ENCODE measurements at regions not wholly inside any gene's neighbourhood (a gene's known extent, or its start where the extent isn't known, plus 50 kb on each side); places are given as distances from the start of the nearest gene placed in this dataset.
A peak's percentile ranks its signal among the peaks of the same experiment; 100 is the strongest.

DNA sequence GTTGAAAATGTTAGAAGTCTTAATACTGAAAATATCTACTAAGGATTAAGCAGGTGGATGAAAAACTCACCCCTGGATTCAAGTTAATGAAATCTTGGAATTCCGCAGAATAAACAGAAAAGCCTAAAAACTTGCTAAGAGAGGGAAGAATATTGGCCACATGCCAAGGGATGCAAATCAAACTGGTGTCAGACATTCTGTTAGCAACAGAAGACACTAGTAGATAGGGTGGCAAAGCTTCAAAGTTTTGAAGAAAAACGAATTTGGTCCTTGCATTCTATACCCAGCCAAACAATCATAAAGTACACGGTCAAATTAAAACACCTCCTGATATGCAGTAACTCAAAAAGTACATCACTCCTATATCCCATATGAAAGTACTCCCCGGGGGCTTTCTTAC lies 77.1 kb upstream of the ADTRP start:
- no peak for DNase-seq (ENCODE audit: low read depth)
- H3K4me3 ChIP-seq (ENCODE audit: low read length) = no peak overlapping the region
- TF ChIP-seq, protein P1, sequence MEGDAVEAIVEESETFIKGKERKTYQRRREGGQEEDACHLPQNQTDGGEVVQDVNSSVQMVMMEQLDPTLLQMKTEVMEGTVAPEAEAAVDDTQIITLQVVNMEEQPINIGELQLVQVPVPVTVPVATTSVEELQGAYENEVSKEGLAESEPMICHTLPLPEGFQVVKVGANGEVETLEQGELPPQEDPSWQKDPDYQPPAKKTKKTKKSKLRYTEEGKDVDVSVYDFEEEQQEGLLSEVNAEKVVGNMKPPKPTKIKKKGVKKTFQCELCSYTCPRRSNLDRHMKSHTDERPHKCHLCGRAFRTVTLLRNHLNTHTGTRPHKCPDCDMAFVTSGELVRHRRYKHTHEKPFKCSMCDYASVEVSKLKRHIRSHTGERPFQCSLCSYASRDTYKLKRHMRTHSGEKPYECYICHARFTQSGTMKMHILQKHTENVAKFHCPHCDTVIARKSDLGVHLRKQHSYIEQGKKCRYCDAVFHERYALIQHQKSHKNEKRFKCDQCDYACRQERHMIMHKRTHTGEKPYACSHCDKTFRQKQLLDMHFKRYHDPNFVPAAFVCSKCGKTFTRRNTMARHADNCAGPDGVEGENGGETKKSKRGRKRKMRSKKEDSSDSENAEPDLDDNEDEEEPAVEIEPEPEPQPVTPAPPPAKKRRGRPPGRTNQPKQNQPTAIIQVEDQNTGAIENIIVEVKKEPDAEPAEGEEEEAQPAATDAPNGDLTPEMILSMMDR (IDR thresholded peaks at IDR 0.05; ENCODE audit: insufficient read depth, low read depth, low read length, missing control alignments) = no peak

DNA sequence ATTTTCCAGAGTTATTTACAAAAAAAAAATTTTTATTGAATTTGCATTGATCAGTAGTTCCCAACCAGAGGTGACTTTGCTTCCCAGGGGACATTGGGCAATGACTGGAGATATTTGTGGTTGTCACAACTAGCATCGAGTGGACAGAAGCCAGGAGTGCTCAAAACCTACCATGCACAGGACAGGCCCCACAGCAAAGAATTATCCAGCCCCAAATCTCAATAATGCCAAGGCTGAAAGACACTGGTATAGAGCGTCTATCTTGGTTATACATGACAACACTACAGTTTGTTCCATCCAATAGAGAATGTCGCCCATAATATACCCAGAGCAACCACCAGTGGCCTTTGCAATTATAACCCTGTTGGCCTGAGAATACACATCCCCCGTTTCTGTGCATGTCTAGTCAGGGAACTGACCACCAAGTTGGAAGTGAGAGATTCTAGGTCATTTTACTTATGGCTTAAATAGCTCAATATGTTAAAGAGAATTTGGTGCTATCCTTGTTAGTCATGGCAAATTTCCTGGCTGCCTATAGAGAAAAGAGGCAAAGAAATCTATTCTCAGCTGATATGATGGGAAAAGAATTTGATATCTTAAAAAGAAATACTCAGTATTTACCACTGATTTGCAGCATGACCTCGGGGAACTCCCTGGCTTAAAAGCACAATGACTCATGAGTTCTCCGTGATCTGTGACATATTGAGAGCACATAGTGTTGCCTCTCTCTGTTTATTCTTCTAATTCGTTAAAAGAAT lies 76.0 kb upstream of the ADTRP start:
- H3K4me3 ChIP-seq (ENCODE audit: low read length) = no peak overlapping the region
- TF ChIP-seq, protein P1 (IDR thresholded peaks at IDR 0.05; ENCODE audit: insufficient read depth, low read depth, low read length, missing control alignments) = no peak
- peak; percentile 77 for DNase-seq (ENCODE audit: low read depth)

- DNase-seq (ENCODE audit: low read depth) = no peak
- TF ChIP-seq, protein P1 (IDR thresholded peaks at IDR 0.05; ENCODE audit: insufficient read depth, low read depth, low read length, missing control alignments) = no peak
- no peak overlapping the region for H3K4me3 ChIP-seq (ENCODE audit: low read length)
Measured at GRCh38 chr6:11853678-11854407, 75.2 kb upstream of the ADTRP start.

- no peak for DNase-seq (ENCODE audit: low read depth)
- no peak overlapping the region for H3K4me3 ChIP-seq (ENCODE audit: low read length)
- TF ChIP-seq, protein P1 (IDR thresholded peaks at IDR 0.05; ENCODE audit: insufficient read depth, low read depth, low read length, missing control alignments) = no peak
Measured at GRCh38 chr6:11852061-11852651, 73.6 kb upstream of the ADTRP start.

DNA sequence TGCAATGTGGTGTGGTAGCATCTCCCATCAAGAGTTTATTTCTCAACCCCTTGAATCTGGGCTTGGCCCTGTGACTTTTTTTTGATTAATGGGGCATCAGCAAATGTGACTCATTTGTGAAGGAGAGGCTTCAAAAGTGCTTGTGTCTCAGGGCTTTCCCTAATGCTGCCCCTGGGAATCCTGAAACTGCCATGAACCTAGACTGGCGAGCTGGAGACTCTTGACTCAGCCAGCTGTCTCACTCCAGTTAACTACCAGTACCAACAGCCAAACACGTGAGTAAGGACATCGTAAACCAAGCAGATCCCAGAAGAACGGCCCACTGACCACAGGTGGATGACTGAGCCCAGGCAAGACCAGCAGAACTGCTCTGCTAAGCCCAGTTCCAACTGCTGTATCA lies 72.8 kb upstream of the ADTRP start:
- TF ChIP-seq, protein P1 (IDR thresholded peaks at IDR 0.05; ENCODE audit: insufficient read depth, low read depth, low read length, missing control alignments) = no peak
- DNase-seq (ENCODE audit: low read depth) = peak; percentile 68

DNA sequence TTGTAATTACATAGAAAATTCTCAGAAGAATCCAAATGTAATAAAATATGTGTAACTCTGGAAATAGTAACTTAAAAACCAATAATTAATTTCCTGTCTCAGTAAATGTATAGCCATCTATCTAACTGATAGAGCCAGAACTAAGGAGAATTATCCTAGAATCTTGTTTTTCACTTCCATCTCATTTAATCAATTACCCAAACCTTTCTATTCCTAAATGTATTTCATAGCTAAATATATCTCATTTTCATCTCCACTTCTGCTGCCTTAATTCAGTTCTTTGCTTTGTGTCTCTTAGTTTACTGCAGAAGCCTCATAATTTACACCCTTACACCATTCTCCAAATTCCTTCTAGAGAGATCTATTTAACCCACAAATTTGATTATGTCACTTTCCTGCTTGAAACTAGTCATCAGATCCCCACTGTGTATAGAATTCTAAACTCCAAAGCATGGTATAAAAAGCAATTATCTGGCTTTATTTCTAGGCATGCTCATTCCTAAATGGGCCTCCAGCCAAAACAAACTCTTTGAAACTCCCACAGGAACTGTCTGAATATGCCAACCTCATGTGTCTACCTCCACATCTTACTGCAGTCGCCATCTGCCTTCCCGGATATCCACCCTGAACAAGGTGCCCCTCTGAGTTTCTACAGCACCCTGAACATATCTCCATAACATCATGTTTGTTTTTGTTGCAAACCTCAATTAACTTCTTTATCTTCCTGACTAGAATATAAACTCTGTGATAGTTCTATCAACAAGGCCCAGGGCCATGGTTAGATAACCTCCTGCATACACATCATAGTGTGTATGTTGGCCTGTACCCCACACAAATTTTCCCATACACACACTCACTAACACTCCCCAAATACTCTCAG lies 70.5 kb upstream of the ADTRP start:
- TF ChIP-seq, protein P1 (IDR thresholded peaks at IDR 0.05; ENCODE audit: insufficient read depth, low read depth, low read length, missing control alignments) = no peak
- peak; percentile 12 for DNase-seq (ENCODE audit: low read depth)
- H3K4me3 ChIP-seq (ENCODE audit: low read length) = no peak overlapping the region

More for the DNA sequence above, 72.8 kb upstream of the ADTRP start:
- H3K4me3 ChIP-seq (ENCODE audit: low read length) = no peak overlapping the region
